ENCODE measurements at regions not wholly inside any gene's neighbourhood (a gene's known extent, or its start where the extent isn't known, plus 50 kb on each side); places are given as distances from the start of the nearest gene placed in this dataset.

GRCh38 chr3:177249203-177249602 is 51.9 kb upstream of the TBL1XR1 start:
- Histone ChIP-seq H3K4me3 (replicated peaks in 1 of 3) (no peak overlapping the region), H3K4me1 (no peaks in the 10 kb centered on the region), H3K27ac (no peak overlapping the region), H3K36me3 (no peaks in the 10 kb centered on the region), H3K9me3 (no peaks in the 10 kb centered on the region), H3K27me3 (no peaks in the 10 kb centered on the region)
- 88 to 89% methylated on average over 9 of the region's 9 CpGs for WGBS, 2 donors
- TF ChIP-seq, protein P1, sequence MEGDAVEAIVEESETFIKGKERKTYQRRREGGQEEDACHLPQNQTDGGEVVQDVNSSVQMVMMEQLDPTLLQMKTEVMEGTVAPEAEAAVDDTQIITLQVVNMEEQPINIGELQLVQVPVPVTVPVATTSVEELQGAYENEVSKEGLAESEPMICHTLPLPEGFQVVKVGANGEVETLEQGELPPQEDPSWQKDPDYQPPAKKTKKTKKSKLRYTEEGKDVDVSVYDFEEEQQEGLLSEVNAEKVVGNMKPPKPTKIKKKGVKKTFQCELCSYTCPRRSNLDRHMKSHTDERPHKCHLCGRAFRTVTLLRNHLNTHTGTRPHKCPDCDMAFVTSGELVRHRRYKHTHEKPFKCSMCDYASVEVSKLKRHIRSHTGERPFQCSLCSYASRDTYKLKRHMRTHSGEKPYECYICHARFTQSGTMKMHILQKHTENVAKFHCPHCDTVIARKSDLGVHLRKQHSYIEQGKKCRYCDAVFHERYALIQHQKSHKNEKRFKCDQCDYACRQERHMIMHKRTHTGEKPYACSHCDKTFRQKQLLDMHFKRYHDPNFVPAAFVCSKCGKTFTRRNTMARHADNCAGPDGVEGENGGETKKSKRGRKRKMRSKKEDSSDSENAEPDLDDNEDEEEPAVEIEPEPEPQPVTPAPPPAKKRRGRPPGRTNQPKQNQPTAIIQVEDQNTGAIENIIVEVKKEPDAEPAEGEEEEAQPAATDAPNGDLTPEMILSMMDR (IDR thresholded peaks at IDR 0.05), result no peak
- no peak for TF ChIP-seq POLR2A (IDR thresholded peaks at IDR 0.05)
- DNase-seq, result no peak
- intact Hi-C loops (cut with DNase I), result no loop called here

DNA sequence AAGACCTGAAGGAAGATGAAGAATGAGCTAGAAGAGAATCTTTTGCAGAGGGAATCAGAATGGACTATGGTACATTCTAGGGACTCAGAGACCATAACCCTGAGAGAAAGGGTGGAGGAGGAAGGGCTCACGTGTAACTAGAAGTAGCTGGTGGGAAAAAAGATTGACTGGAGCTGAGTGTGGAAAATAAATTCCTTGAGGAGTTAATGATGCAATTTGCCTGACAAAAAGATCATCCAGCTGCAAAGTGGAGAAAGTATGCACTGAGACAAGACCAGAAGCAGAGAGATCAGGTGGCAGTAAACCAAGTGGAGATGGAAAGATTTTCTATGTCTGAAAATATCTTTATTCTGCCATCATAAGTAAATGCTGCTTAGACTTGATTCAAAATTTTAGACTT is 52.9 kb upstream of the TBL1XR1 start:
- WGBS, 2 donors, result 69 to 89% methylated on average over 1 of the region's 1 CpG
- Histone ChIP-seq H3K4me1 (no peaks in the 10 kb centered on the region), H3K27me3 (no peaks in the 10 kb centered on the region), H3K36me3 (no peaks in the 10 kb centered on the region), H3K27ac (no peak overlapping the region), H3K9me3 (no peaks in the 10 kb centered on the region), H3K4me3 (replicated peaks in 1 of 3) (no peak overlapping the region)
- no peak for TF ChIP-seq POLR2A (IDR thresholded peaks at IDR 0.05)
- TF ChIP-seq, protein P1 (IDR thresholded peaks at IDR 0.05), result no peak
- no peak for DNase-seq
- intact Hi-C loops (cut with DNase I), result no loop called here

GRCh38 chr3:177251755-177252154 is 54.5 kb upstream of the TBL1XR1 start:
- Histone ChIP-seq H3K27me3 (no peaks in the 10 kb centered on the region), H3K4me3 (replicated peaks in 1 of 3) (no peak overlapping the region), H3K27ac (no peak overlapping the region), H3K4me1 (no peaks in the 10 kb centered on the region), H3K9me3 (no peaks in the 10 kb centered on the region), H3K36me3 (no peaks in the 10 kb centered on the region)
- WGBS, 2 donors, result 92% methylated on average over 4 of the region's 4 CpGs
- TF ChIP-seq POLR2A (IDR thresholded peaks at IDR 0.05), result no peak
- TF ChIP-seq, protein P1 (IDR thresholded peaks at IDR 0.05), result no peak
- intact Hi-C loops (cut with DNase I), result no loop called here
- no peak for DNase-seq

DNA sequence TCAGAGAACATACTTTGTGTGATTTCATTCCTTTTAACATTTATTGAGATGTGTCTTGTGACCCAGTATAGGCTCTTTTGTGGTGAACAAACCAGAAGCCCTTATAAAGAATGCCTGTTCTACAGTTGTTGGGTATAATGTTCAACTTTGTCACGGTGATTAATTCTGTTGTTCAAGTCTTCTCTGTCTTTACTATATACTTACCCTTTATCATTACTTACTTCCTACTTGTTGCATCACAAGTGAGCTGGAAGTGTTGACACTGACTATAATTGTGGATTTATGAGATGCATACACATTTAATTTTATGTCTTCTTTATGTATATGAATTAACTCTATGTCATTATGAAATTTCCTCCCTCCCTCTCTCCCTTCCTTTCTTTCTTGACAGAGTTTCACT is 59.7 kb upstream of the TBL1XR1 start:
- Histone ChIP-seq H3K4me3 (replicated peaks in 1 of 3) (no peak overlapping the region), H3K9me3 (no peaks in the 10 kb centered on the region), H3K27ac (no peak overlapping the region), H3K36me3 (no peaks in the 10 kb centered on the region), H3K27me3 (no peaks in the 10 kb centered on the region), H3K4me1 (no peaks in the 10 kb centered on the region)
- DNase-seq, result no peak
- 86 to 90% methylated on average over 1 of the region's 1 CpG for WGBS, 2 donors
- intact Hi-C loops (cut with DNase I), result no loop called here
- no peak for TF ChIP-seq POLR2A (IDR thresholded peaks at IDR 0.05)
- TF ChIP-seq, protein P1 (IDR thresholded peaks at IDR 0.05), result no peak

DNA sequence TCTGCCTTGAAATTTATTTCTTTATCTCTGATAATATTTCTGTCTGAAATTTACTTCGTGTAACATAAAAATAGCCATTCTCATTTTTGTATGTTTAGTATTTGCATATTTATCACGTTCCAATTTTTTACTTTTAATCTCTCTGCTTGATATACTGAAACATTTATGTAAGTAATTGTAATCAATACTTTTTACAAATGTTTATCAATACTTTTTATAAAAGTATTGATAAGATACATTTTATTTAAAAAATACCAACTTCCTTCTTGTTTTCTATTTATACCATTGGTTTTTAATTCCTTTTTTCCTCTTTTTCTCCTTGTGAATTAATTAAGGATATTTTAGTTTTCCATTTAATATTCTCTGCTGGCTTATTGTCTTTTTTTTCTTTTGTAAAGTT is 60.3 kb upstream of the TBL1XR1 start:
- H3K27me3 ChIP-seq, result no peaks in the 10 kb centered on the region
- 90 to 95% methylated on average over 2 of the region's 2 CpGs for WGBS, 2 donors
- DNase-seq, result no peak
- H3K4me3 ChIP-seq (replicated peaks in 1 of 3), result no peak overlapping the region
- H3K27ac ChIP-seq, result no peak overlapping the region
- intact Hi-C loops (cut with DNase I), result no loop called here
- H3K9me3 ChIP-seq, result no peaks in the 10 kb centered on the region
- peaks cover 0 to 3% of the 10 kb centered on the region in 2 donors for H3K4me1 ChIP-seq
- H3K36me3 ChIP-seq, result no peaks in the 10 kb centered on the region
- TF ChIP-seq, protein P1 (IDR thresholded peaks at IDR 0.05), result no peak
- TF ChIP-seq POLR2A (IDR thresholded peaks at IDR 0.05), result no peak

Data from thyroid gland (tissue), 4 donors.